Transverse colon (tissue), 4 donors: ENCODE measurements at regions not wholly inside any gene's neighbourhood (a gene's known extent, or its start where the extent isn't known, plus 50 kb on each side); places are given as distances from the start of the nearest gene placed in this dataset.

Experiments
- DNase-seq: peaks from one replicate; pipeline ENCODE4 v3.0.0-alpha.2; 2019
- H3K27ac ChIP-seq, 4 donors: fragments of 200-600 bp; sonication (generic); 2 replicates each; pipeline ENCODE4 v1.5.1; 2016 to 2018; ENCODE audit warnings: inconsistent platforms in 4 of 4
- H3K27me3 ChIP-seq: fragments of 200-600 bp; sonication (generic); 2 replicates; pipeline ENCODE4 v1.5.1; 2017; ENCODE audit warnings: inconsistent platforms
- H3K36me3 ChIP-seq, 4 donors: fragments of 200-600 bp; sonication (generic); 2 replicates each; pipeline ENCODE4 v1.5.1; 2017 to 2019; ENCODE audit warnings: inconsistent platforms in 4 of 4
- H3K4me1 ChIP-seq, 4 donors: fragments of 200-600 bp; sonication (generic); 2 replicates each; pipeline ENCODE4 v1.5.1; 2017 to 2020; ENCODE audit warnings: inconsistent platforms in 4 of 4
- H3K4me3 ChIP-seq, 4 donors: fragments of 200-600 bp; sonication (generic); 1 replicate in 1 of 4; 2 replicates in 3 of 4; pipeline versions ENCODE4 v1.5.1 to v1.6.1; 2017 to 2019; ENCODE audit warnings: inconsistent platforms in 4 of 4
- H3K9me3 ChIP-seq, 2 donors: fragments of 200-600 bp; sonication (generic); 2 replicates each; pipeline ENCODE4 v1.5.1; 2017 to 2019; ENCODE audit warnings: inconsistent platforms in 2 of 2
- EP300 ChIP-seq: sonication (generic); formaldehyde crosslinking; IDR thresholded peaks from one replicate; pipeline ENCODE4 v1.6.1; 2017; ENCODE audit warnings: antibody characterized with exemption, low read depth
- POLR2A ChIP-seq: fragments of 450-650 bp; IDR thresholded peaks from one replicate; pipeline ENCODE4 v1.6.1; 2016; ENCODE audit warnings: antibody characterized with exemption, mild to moderate bottlenecking, moderate library complexity
- POLR2AphosphoS5 ChIP-seq, 3 donors: sonication (generic); formaldehyde crosslinking; IDR thresholded peaks; one replicate each; pipeline ENCODE4 v1.6.1; 2016; ENCODE audit warnings: antibody characterized with exemption in 3 of 3
- WGBS, 2 donors: methylation state at CpG; one replicate each; pipeline ENCODE4 v1.1.5; 2018; ENCODE audit warnings: low coverage in 1 of 2; 5-methylcytosine and 5-hydroxymethylcytosine counted together
- in situ Hi-C, 4 donors: fragments of 200-750 bp; cut with MboI; loops; one replicate each; pipeline versions ENCODE4 v1.15.0 to v1.15.1; 2017; ENCODE audit warnings: low sequenced_read_pairs in 3 of 4, low pct_ligation_motif_present in 1 of 4, low pct_unique_long_range_greater_than_20kb in 1 of 4
- intact Hi-C: fragments of 100-400 bp; cut with DNase I; formaldehyde crosslinking; loops from one replicate; pipeline ENCODE4 v1.15.1; 2023; ENCODE audit warnings: low total_unique reads
- TF ChIP-seq, protein P1 (sequence below), 5 experiments: fragments of 200-600 bp in 3 of 5; fragments of 450-650 bp in 2 of 5; sonication (generic) in 3 of 5; IDR thresholded peaks; 1 replicate in 2 of 5; 2 replicates in 3 of 5; pipeline ENCODE4 v1.5.1; 2016 to 2017; ENCODE audit warnings: antibody characterized with exemption in 5 of 5, inconsistent platforms in 3 of 5, mild to moderate bottlenecking in 2 of 5, moderate library complexity in 1 of 5

- no peak overlapping the region for H3K4me3 ChIP-seq
- in situ Hi-C loops (loop anchor here in 2 of 4 donors (10.0 kb wide), 1 partner anchor 105 kb away; no protein-coding TSS in a partner anchor), intact Hi-C loops (no loop called here)
- WGBS, 2 donors = 91 to 96% methylated on average over 3 of the region's 3 CpGs
- H3K27ac ChIP-seq = no peak overlapping the region
- no peaks in the 10 kb centered on the region for H3K36me3 ChIP-seq
- no peaks in the 10 kb centered on the region for H3K9me3 ChIP-seq
- no peak for DNase-seq
- no peaks in the 10 kb centered on the region for H3K4me1 ChIP-seq
- no peaks in the 10 kb centered on the region for H3K27me3 ChIP-seq
- TF ChIP-seq, protein P1, sequence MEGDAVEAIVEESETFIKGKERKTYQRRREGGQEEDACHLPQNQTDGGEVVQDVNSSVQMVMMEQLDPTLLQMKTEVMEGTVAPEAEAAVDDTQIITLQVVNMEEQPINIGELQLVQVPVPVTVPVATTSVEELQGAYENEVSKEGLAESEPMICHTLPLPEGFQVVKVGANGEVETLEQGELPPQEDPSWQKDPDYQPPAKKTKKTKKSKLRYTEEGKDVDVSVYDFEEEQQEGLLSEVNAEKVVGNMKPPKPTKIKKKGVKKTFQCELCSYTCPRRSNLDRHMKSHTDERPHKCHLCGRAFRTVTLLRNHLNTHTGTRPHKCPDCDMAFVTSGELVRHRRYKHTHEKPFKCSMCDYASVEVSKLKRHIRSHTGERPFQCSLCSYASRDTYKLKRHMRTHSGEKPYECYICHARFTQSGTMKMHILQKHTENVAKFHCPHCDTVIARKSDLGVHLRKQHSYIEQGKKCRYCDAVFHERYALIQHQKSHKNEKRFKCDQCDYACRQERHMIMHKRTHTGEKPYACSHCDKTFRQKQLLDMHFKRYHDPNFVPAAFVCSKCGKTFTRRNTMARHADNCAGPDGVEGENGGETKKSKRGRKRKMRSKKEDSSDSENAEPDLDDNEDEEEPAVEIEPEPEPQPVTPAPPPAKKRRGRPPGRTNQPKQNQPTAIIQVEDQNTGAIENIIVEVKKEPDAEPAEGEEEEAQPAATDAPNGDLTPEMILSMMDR (IDR thresholded peaks at IDR 0.05) = no peak
- no peak for TF ChIP-seq EP300
- TF ChIP-seq POLR2AphosphoS5 (IDR thresholded peaks at IDR 0.05) = no peak
- TF ChIP-seq POLR2A = no peak
These were observed 137.4 kb downstream of the CHD1L start for GRCh38 chr1:147379889-147380288.

DNA sequence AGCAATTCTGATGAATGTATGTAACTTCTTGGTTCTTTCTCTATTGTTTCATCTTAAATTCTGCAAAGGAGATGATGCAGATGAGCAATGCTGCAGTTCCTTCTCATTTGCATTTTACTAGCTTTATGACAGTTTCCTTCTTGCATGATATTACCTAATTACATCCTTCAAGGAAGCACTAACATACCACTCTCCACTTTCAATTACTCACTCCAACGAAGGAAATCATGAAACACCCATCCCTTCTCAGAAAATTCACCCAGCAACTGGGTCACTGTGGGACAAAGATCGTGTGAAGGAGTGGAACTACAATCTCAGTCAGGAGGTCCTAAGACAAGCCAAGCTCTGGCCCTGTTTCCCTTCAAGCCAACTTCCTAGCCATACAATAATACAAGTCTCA is 142.3 kb downstream of the CHD1L start:
- no peaks in the 10 kb centered on the region for H3K9me3 ChIP-seq
- no peak for TF ChIP-seq POLR2A
- TF ChIP-seq, protein P1 (IDR thresholded peaks at IDR 0.05) = no peak
- TF ChIP-seq POLR2AphosphoS5 (IDR thresholded peaks at IDR 0.05) = no peak
- TF ChIP-seq EP300 = no peak
- H3K27ac ChIP-seq = no peak overlapping the region
- intact Hi-C loops = no loop called here
- WGBS, 2 donors = 27 to 42% methylated on average over 2 of the region's 2 CpGs
- no peaks in the 10 kb centered on the region for H3K4me1 ChIP-seq
- in situ Hi-C loops = loop anchor here in 2 of 4 donors (10.0 kb wide), 1 partner anchor 110 kb away; no protein-coding TSS in a partner anchor
- DNase-seq = no peak
- no peaks in the 10 kb centered on the region for H3K36me3 ChIP-seq
- H3K27me3 ChIP-seq = no peaks in the 10 kb centered on the region
- no peak overlapping the region for H3K4me3 ChIP-seq

DNA sequence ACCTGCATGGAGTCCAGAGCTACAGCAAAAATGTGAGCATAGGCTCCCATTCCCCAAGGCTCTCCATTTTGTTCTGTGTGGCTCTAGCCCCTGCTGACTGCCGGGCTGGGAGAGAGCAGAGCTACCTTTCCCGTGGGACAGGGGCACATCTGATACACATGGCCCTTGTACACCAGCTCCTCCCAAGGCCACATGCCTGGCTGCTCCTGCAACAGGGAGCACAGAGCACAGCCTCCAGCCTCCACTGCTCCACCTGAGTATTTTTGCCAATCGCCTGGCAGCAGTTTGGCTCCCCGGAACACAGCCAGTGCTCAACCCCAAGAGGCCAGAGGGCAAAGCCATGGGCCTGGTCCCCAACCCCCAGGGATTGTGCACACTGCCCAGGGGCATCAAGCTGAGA is 146.5 kb downstream of the CHD1L start:
- WGBS, 2 donors = 85% methylated on average over 4 of the region's 4 CpGs; no CpG with 5 or more reads in 1 of the 2 donors
- intact Hi-C loops = no loop called here
- H3K27me3 ChIP-seq = no peaks in the 10 kb centered on the region
- no peak overlapping the region for H3K27ac ChIP-seq
- no peaks in the 10 kb centered on the region for H3K4me1 ChIP-seq
- H3K4me3 ChIP-seq = no peak overlapping the region
- no peaks in the 10 kb centered on the region for H3K36me3 ChIP-seq
- no peak for DNase-seq
- TF ChIP-seq POLR2A (no peak), EP300 (no peak), POLR2AphosphoS5 (IDR thresholded peaks at IDR 0.05) (no peak)
- TF ChIP-seq, protein P1 (IDR thresholded peaks at IDR 0.05) = no peak
- H3K9me3 ChIP-seq = no peaks in the 10 kb centered on the region
- in situ Hi-C loops = loop anchor here in 2 of 4 donors (10.0 kb wide), 1 partner anchor 114 kb away; no protein-coding TSS in a partner anchor

DNA sequence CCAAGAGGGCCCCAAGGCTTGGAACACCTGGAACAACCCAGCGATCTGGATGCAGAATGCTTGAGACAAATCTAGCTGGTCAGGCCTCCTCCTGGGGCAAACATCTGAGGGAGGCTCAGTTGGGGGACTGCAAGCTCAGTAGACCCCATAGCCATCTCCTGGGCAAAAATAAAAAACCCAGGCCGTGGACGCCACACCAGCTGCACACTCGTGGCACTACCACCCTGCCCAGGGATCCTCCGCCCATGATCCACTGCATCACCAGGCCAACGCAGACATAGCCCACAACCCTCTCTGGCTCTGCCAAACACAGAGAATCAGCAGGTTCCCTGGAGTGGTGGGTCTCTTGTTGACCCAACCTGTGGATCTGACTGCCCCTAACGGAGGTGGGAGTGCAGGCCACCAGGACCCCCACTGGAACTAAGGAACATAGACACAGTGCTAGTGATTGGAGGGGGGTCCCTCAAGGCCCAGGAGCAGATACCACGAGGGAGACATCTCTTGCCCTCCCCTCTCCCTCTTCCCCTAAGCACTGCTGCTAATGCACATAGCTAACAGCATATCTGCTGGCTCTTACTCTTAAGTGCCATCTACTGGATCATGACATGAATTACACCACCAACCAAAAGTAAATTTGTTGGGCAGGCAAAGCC is 147.2 kb downstream of the CHD1L start:
- DNase-seq = no peak
- TF ChIP-seq POLR2AphosphoS5 (IDR thresholded peaks at IDR 0.05) = no peak
- TF ChIP-seq, protein P1 (IDR thresholded peaks at IDR 0.05) = peak; percentile 53 to 66 (median 62)
- Histone ChIP-seq H3K9me3 (no peaks in the 10 kb centered on the region), H3K4me3 (no peak overlapping the region), H3K27me3 (no peaks in the 10 kb centered on the region), H3K4me1 (no peaks in the 10 kb centered on the region), H3K27ac (no peak overlapping the region), H3K36me3 (no peaks in the 10 kb centered on the region)
- WGBS, 2 donors = 74% methylated on average over 7 of the region's 8 CpGs; no CpG with 5 or more reads in 1 of the 2 donors
- intact Hi-C loops = no loop called here
- in situ Hi-C loops = loop anchor here in 2 of 4 donors (10.0 kb wide), 1 partner anchor 115 kb away; no protein-coding TSS in a partner anchor
